CD14-positive monocyte (primary cell): ENCODE measurements at regions not wholly inside any gene's neighbourhood (a gene's known extent, or its start where the extent isn't known, plus 50 kb on each side); places are given as distances from the start of the nearest gene placed in this dataset.

ENCODE experiments used
- DNase-seq, 3 donors: peaks; one replicate each; pipeline ENCODE4 v3.0.0-alpha.2; 2011 to 2022
- H2AFZ ChIP-seq: 2 replicates; pipeline ENCODE4 v1.6.0; 2012; ENCODE audit warnings: mild to moderate bottlenecking, low read depth, low read length, inconsistent platforms; ENCODE audit not compliant: insufficient read depth, poor library complexity, severe bottlenecking
- H3K27ac ChIP-seq, 2 donors: 1 replicate in 1 of 2; 2 replicates in 1 of 2; pipeline ENCODE4 v1.5.1; 2012 to 2013; ENCODE audit warnings: low read length in 2 of 2, control low read depth in 1 of 2, inconsistent platforms in 1 of 2, low read depth in 1 of 2, mild to moderate bottlenecking in 1 of 2
- H3K27me3 ChIP-seq, 2 donors: one replicate each; pipeline versions ENCODE4 v1.6.0 to v1.6.1; 2011 to 2013; ENCODE audit warnings: low read length in 2 of 2; ENCODE audit not compliant: control insufficient read depth in 2 of 2, insufficient read depth in 2 of 2
- H3K36me3 ChIP-seq, 2 donors: replicated peaks in 1 of 2; 1 replicate in 1 of 2; 2 replicates in 1 of 2; pipeline versions ENCODE4 v1.5.1 to v1.6.1; 2012 to 2013; ENCODE audit warnings: low read length in 2 of 2, control low read depth in 1 of 2, inconsistent platforms in 1 of 2, mild to moderate bottlenecking in 1 of 2; ENCODE audit not compliant: insufficient read depth in 2 of 2, control insufficient read depth in 1 of 2
- H3K4me1 ChIP-seq, 2 donors: 1 replicate in 1 of 2; 2 replicates in 1 of 2; pipeline versions ENCODE4 v1.5.1 to v1.6.1; 2012 to 2013; ENCODE audit warnings: low read length in 2 of 2, control low read depth in 1 of 2, inconsistent platforms in 1 of 2, mild to moderate bottlenecking in 1 of 2, moderate library complexity in 1 of 2; ENCODE audit not compliant: insufficient read depth in 2 of 2, control insufficient read depth in 1 of 2
- H3K4me2 ChIP-seq: replicated peaks from 2 replicates; pipeline ENCODE3; 2012; ENCODE audit warnings: low read length, moderate library complexity, mild to moderate bottlenecking; ENCODE audit not compliant: poor library complexity, severe bottlenecking; ENCODE audit errors: extremely low read depth
- H3K4me3 ChIP-seq, 3 experiments: fragments of 200-600 bp in 1 of 3; sonication (generic) in 1 of 3; replicated peaks in 1 of 3; 1 replicate in 2 of 3; 2 replicates in 1 of 3; pipeline ENCODE4 v1.5.1; 2011 to 2013; ENCODE audit warnings: low read length in 3 of 3, mild to moderate bottlenecking in 3 of 3, control low read depth in 2 of 3, low read depth in 2 of 3, inconsistent platforms in 1 of 3, moderate library complexity in 1 of 3
- H3K79me2 ChIP-seq: 2 replicates; pipeline ENCODE4 v1.6.0; 2012; ENCODE audit warnings: mild to moderate bottlenecking, control low read depth, inconsistent platforms, low read length, moderate library complexity; ENCODE audit not compliant: insufficient read depth
- H3K9ac ChIP-seq: 2 replicates; pipeline ENCODE4 v1.6.0; 2017; ENCODE audit warnings: low read length, mild to moderate bottlenecking; ENCODE audit not compliant: insufficient read depth, poor library complexity, severe bottlenecking
- H3K9me3 ChIP-seq, 2 donors: replicated peaks in 1 of 2; 1 replicate in 1 of 2; 2 replicates in 1 of 2; pipeline versions ENCODE4 v1.5.1 to v1.6.1; 2012 to 2013; ENCODE audit warnings: low read length in 2 of 2, control low read depth in 1 of 2; ENCODE audit not compliant: control insufficient read depth in 1 of 2, insufficient read depth in 1 of 2
- H4K20me1 ChIP-seq: 2 replicates; pipeline ENCODE4 v1.6.0; 2012; ENCODE audit warnings: mild to moderate bottlenecking, low read length, control low read depth, moderate library complexity; ENCODE audit not compliant: insufficient read depth
- H3K27ac Mint-ChIP-seq, 7 donors: one replicate each; pipeline ENCODE4 v1.8.0; 2020; ENCODE audit warnings: mild to moderate bottlenecking in 7 of 7, mixed read lengths in 7 of 7, moderate library complexity in 6 of 7, inconsistent platforms in 2 of 7
- H3K27me3 Mint-ChIP-seq, 3 donors: one replicate each; pipeline ENCODE4 v1.8.0; 2021 to 2022; ENCODE audit warnings: low read depth in 3 of 3, mild to moderate bottlenecking in 3 of 3, mixed read lengths in 3 of 3, moderate library complexity in 3 of 3, inconsistent platforms in 1 of 3
- H3K36me3 Mint-ChIP-seq, 2 donors: one replicate each; pipeline ENCODE4 v1.8.0; 2020; ENCODE audit warnings: mixed read lengths in 2 of 2, inconsistent platforms in 1 of 2, mild to moderate bottlenecking in 1 of 2
- H3K4me1 Mint-ChIP-seq: one replicate; pipeline ENCODE4 v1.8.0; 2020; ENCODE audit warnings: mild to moderate bottlenecking, mixed read lengths
- H3K4me3 Mint-ChIP-seq, 2 donors: one replicate each; pipeline ENCODE4 v1.8.0; 2020; ENCODE audit warnings: mild to moderate bottlenecking in 2 of 2, mixed read lengths in 2 of 2, moderate library complexity in 1 of 2
- H3K9me3 Mint-ChIP-seq, 7 donors: one replicate each; pipeline ENCODE4 v1.8.0; 2020 to 2022; ENCODE audit warnings: mixed read lengths in 7 of 7, mild to moderate bottlenecking in 6 of 7, moderate library complexity in 6 of 7, inconsistent platforms in 2 of 7
- CTCF ChIP-seq: fragments of 200-600 bp; IDR thresholded peaks from one replicate; pipeline ENCODE4 v1.8.0; 2022; ENCODE audit warnings: antibody characterized with exemption, mild to moderate bottlenecking
- WGBS: methylation state at CpG from one replicate; pipeline ENCODE4 v1.1.5; 2013; ENCODE audit warnings: missing lambda C conversion rate; ENCODE audit not compliant: insufficient coverage; 5-methylcytosine and 5-hydroxymethylcytosine counted together
- intact Hi-C, 2 donors: fragments of 100-400 bp; cut with micrococcal nuclease; formaldehyde crosslinking; loops; one replicate each; pipeline versions ENCODE4 v1.15.0 to v1.15.1; 2023

- Mint-ChIP-seq H3K4me3 (no peak overlapping the region), H3K36me3 (no peaks in the 10 kb centered on the region), H3K27ac (no peak overlapping the region), H3K4me1 (peaks cover 8% of the 10 kb centered on the region), H3K27me3 (no peaks in the 10 kb centered on the region), H3K9me3 (no peaks in the 10 kb centered on the region)
- Histone ChIP-seq H3K27ac (no peak overlapping the region), H2AFZ (no peak overlapping the region), H3K4me3 (no peak overlapping the region), H3K4me1 (no peaks in the 10 kb centered on the region), H3K79me2 (no peaks in the 10 kb centered on the region), H3K9me3 (no peaks in the 10 kb centered on the region), H3K27me3 (no peaks in the 10 kb centered on the region), H3K4me2 (no peak overlapping the region), H4K20me1 (no peaks in the 10 kb centered on the region), H3K36me3 (no peaks in the 10 kb centered on the region), H3K9ac (no peak overlapping the region)
- intact Hi-C loops, result no loop called here
- no peak for TF ChIP-seq CTCF
- WGBS, result no CpG with 5 or more reads among the region's 4 CpGs
- DNase-seq, result no peak
Observed at GRCh38 chr3:168470380-168470779, 374.7 kb upstream of the GOLIM4 start.

- Histone ChIP-seq H3K27me3 (no peaks in the 10 kb centered on the region), H3K36me3 (no peaks in the 10 kb centered on the region), H3K4me2 (no peak overlapping the region), H3K27ac (no peak overlapping the region), H3K9ac (no peak overlapping the region), H3K79me2 (no peaks in the 10 kb centered on the region), H2AFZ (no peak overlapping the region), H3K4me1 (no peaks in the 10 kb centered on the region), H3K9me3 (no peaks in the 10 kb centered on the region), H3K4me3 (no peak overlapping the region), H4K20me1 (no peaks in the 10 kb centered on the region)
- no CpG with 5 or more reads among the region's 3 CpGs for WGBS
- DNase-seq, result no peak
- Mint-ChIP-seq H3K27me3 (no peaks in the 10 kb centered on the region), H3K4me1 (peaks cover 8% of the 10 kb centered on the region), H3K4me3 (no peak overlapping the region), H3K36me3 (no peaks in the 10 kb centered on the region), H3K27ac (no peak overlapping the region), H3K9me3 (no peaks in the 10 kb centered on the region)
- TF ChIP-seq CTCF, result no peak
- intact Hi-C loops, result no loop called here
Observed at GRCh38 chr3:168469436-168469835, 373.7 kb upstream of the GOLIM4 start.
